GM12872 (cell line): ENCODE measurements at regions not wholly inside any gene's neighbourhood (a gene's known extent, or its start where the extent isn't known, plus 50 kb on each side); places are given as distances from the start of the nearest gene placed in this dataset.

Experiments used
- TF ChIP-seq, protein P1 (sequence below): IDR thresholded peaks from 3 replicates; pipeline ENCODE4 v1.5.1; 2011; ENCODE audit warnings: low read depth, mild to moderate bottlenecking, low read length, moderate library complexity; ENCODE audit not compliant: insufficient read depth

DNA sequence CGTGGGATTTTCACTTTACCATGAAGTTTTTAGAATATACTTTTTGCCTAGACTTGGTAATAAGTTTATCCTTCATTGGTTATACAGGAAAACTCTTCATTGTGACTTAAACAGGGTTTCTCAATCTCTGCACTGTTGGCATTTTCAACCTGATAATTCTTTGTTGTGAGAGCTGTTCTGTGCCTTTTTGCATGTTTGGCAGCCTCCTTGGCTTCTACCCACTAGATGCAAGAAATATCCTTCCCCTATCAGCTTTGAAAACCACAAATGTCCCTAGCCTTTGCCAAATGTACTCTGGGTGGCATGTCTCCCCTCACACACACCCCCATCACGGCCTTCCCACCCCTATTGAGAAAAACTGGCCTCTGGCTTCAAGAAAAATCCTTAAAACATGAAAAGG, 180.9 kb downstream of the ESM1 start:
- TF ChIP-seq, protein P1, sequence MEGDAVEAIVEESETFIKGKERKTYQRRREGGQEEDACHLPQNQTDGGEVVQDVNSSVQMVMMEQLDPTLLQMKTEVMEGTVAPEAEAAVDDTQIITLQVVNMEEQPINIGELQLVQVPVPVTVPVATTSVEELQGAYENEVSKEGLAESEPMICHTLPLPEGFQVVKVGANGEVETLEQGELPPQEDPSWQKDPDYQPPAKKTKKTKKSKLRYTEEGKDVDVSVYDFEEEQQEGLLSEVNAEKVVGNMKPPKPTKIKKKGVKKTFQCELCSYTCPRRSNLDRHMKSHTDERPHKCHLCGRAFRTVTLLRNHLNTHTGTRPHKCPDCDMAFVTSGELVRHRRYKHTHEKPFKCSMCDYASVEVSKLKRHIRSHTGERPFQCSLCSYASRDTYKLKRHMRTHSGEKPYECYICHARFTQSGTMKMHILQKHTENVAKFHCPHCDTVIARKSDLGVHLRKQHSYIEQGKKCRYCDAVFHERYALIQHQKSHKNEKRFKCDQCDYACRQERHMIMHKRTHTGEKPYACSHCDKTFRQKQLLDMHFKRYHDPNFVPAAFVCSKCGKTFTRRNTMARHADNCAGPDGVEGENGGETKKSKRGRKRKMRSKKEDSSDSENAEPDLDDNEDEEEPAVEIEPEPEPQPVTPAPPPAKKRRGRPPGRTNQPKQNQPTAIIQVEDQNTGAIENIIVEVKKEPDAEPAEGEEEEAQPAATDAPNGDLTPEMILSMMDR = no peak

DNA sequence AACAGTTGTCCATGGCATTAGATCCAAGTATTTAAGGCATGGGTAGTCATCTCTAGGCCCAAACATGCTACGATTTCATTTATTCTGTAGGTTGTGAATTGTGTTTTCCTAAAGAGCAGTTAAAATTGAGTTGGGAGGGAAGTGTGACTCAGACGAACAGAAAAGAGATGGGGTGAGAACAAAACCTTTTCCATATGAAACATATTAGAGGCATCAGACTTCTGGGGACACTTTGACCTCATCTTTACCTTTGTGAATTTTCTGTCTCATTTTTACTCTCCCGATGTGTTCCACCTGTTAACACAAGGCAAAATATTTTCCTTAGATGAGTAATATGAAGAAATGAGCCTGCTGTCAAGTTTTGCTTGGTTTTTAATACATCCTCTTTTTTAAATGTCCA, 181.3 kb downstream of the ESM1 start:
- TF ChIP-seq, protein P1 = no peak

DNA sequence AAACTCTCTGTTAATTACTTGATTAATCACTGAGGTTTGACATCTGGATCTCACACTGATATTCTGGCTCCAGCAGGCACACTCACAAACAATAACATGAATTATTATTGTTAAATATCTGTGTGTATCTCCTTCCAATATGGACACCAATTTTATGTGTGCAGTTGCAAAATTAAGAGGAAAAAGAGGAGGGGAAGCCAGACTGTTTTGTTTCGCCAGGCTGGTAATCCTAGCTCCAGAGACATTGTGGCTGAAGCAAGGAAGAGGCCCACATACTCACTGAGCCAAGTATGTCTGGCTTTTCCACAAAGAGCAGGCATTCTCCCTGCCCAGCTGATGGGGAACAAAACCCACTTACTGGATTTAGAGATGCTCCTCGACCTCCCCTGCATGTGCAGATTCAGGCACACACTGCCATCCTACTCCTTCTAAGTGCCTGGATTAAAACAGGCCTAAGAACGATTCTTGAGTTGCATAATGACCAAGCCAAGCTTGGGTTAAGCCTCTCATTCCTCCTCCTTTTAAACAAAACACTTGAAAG, 181.9 kb downstream of the ESM1 start:
- TF ChIP-seq, protein P1 = no peak

DNA sequence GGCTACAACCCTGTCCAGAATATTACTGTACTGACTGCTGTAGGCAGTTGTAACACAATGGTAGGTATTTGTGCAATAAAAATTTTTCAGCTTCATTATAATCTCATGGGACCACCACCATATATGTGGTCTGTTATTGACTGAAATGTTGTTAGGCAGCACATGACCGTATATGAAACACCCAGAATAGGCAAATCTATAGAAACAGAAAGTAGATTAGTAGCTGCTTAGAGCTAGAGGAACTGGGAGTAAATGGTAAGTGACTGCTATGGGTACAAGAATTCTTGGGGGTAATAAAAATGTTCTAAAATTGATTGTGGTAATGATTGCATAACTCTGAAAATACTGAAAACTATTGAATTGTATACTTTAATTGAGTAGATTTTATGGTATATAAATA, 185.7 kb downstream of the ESM1 start:
- TF ChIP-seq, protein P1 = no peak

DNA sequence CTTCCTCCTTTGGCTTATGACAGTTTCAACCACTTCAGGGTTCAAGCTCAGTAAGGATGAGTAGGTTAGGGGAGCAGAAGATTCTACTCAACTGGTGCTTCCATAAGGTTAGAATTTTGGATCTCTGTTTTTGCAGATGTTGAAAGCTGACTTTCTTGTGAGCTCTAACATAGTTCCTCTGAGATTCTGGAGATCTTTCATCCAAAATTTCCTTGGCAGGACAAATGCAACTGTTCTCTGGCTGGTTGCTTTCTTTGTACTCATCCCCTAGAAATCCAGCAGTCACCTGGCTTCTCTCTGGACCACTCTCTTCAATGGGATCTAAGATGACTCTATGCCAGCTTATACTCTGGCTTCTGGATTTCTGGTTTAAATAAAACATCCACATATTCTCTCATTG, 189.6 kb downstream of the ESM1 start:
- TF ChIP-seq, protein P1 = no peak

DNA sequence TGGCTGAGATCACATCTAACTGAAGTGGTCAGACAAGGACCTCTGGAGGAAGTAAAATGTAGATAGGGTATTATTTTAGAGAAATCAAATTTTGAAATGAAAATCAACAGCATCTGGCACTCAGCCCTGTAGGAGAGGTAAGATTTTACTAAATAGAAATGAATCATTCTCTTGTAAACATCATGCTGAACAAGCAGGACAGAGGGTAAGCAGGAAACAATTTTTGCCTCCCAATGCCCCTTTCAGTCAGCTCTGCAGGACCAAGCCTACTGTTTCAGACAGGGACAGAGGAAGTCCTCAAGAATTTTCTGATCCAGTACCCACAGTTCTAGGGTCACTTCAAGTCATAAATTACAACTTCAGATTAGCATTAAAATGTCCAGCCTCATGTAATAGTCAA, 190.1 kb downstream of the ESM1 start:
- TF ChIP-seq, protein P1 = no peak

DNA sequence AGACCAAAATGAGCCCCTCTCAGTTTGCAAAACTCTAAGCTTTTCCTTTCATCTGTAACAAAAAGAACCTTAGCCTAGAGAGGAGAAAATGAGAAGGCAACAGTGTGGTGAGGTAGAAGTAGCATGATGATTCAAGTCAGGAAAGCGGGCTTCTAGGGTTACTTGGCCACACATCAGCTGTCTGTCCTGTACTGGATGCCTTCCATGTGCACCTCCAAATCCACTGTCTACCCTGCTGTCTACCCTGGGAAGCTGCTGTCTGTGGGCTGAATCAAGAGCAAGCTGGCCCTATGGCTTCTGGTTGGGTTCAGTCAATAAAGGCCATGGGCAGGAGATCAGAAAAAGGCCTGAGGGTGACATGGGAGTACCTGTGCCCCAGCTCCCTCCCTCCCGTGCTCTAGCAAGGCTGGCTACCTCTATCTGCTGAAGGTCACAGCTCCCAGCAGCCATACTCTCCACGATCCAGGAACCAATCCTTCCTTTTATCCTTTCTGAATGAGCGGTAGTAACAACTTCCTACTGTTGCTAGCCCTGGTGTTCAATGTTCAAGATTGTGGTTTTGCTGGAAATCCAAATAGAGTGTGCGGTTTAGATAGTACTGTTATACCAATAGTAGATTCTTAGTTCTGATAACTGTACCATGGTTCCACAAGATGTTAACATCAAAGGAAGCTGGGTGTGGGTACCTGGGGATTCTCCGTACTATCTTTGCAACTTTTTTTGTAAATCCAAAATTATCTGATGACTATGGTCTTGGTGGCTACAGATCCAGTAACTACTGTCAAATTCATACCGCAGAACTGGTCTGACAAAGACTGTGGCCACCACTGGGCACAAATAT, 191.0 kb downstream of the ESM1 start:
- TF ChIP-seq, protein P1 = no peak
